BE2C (cell line): ENCODE measurements at regions not wholly inside any gene's neighbourhood (a gene's known extent, or its start where the extent isn't known, plus 50 kb on each side); places are given as distances from the start of the nearest gene placed in this dataset.
A peak's percentile ranks its signal among the peaks of the same experiment; 100 is the strongest.

ENCODE experiments used
- DNase-seq: peaks from one replicate; pipeline ENCODE4 v3.0.0-alpha.2; 2020
- H3K27me3 ChIP-seq: fragments of 250-450 bp; sonication (Bioruptor Pico); 2 replicates; pipeline ENCODE4 v1.5.1; 2020; ENCODE audit warnings: mild to moderate bottlenecking
- H3K36me3 ChIP-seq: fragments of 250-450 bp; sonication (Bioruptor Pico); 2 replicates; pipeline ENCODE4 v1.5.1; 2020; ENCODE audit warnings: mild to moderate bottlenecking
- H3K4me1 ChIP-seq: fragments of 250-450 bp; sonication (Bioruptor Pico); 2 replicates; pipeline ENCODE4 v1.5.1; 2020
- H3K4me3 ChIP-seq: 2 replicates; pipeline ENCODE4 v1.5.1; 2011; ENCODE audit warnings: low read depth, low read length
- H3K9me3 ChIP-seq: fragments of 250-450 bp; sonication (Bioruptor Pico); 2 replicates; pipeline ENCODE4 v1.5.1; 2020
- TF ChIP-seq, protein P1 (sequence below): IDR thresholded peaks from 2 replicates; pipeline ENCODE4 v1.5.1; 2012; ENCODE audit warnings: mild to moderate bottlenecking, low read depth, low read length

GRCh38 chr5:61613679-61614078 is 281.6 kb downstream of the ZSWIM6 start:
- TF ChIP-seq, protein P1, sequence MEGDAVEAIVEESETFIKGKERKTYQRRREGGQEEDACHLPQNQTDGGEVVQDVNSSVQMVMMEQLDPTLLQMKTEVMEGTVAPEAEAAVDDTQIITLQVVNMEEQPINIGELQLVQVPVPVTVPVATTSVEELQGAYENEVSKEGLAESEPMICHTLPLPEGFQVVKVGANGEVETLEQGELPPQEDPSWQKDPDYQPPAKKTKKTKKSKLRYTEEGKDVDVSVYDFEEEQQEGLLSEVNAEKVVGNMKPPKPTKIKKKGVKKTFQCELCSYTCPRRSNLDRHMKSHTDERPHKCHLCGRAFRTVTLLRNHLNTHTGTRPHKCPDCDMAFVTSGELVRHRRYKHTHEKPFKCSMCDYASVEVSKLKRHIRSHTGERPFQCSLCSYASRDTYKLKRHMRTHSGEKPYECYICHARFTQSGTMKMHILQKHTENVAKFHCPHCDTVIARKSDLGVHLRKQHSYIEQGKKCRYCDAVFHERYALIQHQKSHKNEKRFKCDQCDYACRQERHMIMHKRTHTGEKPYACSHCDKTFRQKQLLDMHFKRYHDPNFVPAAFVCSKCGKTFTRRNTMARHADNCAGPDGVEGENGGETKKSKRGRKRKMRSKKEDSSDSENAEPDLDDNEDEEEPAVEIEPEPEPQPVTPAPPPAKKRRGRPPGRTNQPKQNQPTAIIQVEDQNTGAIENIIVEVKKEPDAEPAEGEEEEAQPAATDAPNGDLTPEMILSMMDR, result no peak
- H3K4me3 ChIP-seq, result no peak overlapping the region
- no peaks in the 10 kb centered on the region for H3K27me3 ChIP-seq
- H3K36me3 ChIP-seq, result no peaks in the 10 kb centered on the region
- peaks cover 7% of the 10 kb centered on the region for H3K4me1 ChIP-seq
- H3K9me3 ChIP-seq, result no peaks in the 10 kb centered on the region
- no peak for DNase-seq

DNA sequence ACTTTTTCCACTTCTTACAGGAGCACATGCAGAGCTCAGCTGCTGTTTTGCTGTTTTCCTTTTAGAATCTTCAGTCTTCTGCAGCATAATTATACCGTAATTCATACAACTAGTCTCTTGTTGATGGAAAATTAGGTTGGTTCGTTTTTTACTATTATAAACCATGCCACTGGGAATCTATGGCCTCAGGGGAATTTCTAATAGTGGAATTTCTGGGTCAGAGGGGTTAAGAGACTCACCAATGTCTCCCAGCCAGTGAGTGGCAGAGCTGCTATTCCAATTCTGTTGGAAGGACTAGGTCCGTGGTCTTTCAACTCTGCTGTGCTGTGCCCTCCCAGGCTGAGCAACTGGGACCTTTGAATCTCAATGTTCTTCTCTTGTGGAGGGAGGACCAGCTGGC is 282.5 kb downstream of the ZSWIM6 start:
- no peak for DNase-seq
- Histone ChIP-seq H3K4me1 (peaks cover 7% of the 10 kb centered on the region), H3K9me3 (no peaks in the 10 kb centered on the region), H3K27me3 (no peaks in the 10 kb centered on the region), H3K36me3 (no peaks in the 10 kb centered on the region), H3K4me3 (no peak overlapping the region)
- TF ChIP-seq, protein P1, result no peak

- Histone ChIP-seq H3K4me3 (no peak overlapping the region), H3K27me3 (no peaks in the 10 kb centered on the region), H3K4me1 (peaks cover 7% of the 10 kb centered on the region), H3K36me3 (no peaks in the 10 kb centered on the region), H3K9me3 (no peaks in the 10 kb centered on the region)
- peak; percentile 81 for DNase-seq
- TF ChIP-seq, protein P1, result no peak
These were observed 285.0 kb downstream of the ZSWIM6 start for GRCh38 chr5:61617039-61617438.

- H3K4me3 ChIP-seq, result no peak overlapping the region
- DNase-seq, result no peak
- no peaks in the 10 kb centered on the region for H3K27me3 ChIP-seq
- H3K36me3 ChIP-seq, result no peaks in the 10 kb centered on the region
- TF ChIP-seq, protein P1, result peak; percentile 22; the same call in 1 of the 2 replicates
- H3K4me1 ChIP-seq, result peaks cover 7% of the 10 kb centered on the region
- H3K9me3 ChIP-seq, result no peaks in the 10 kb centered on the region
These were observed 286.0 kb downstream of the ZSWIM6 start for GRCh38 chr5:61617995-61618525.

DNA sequence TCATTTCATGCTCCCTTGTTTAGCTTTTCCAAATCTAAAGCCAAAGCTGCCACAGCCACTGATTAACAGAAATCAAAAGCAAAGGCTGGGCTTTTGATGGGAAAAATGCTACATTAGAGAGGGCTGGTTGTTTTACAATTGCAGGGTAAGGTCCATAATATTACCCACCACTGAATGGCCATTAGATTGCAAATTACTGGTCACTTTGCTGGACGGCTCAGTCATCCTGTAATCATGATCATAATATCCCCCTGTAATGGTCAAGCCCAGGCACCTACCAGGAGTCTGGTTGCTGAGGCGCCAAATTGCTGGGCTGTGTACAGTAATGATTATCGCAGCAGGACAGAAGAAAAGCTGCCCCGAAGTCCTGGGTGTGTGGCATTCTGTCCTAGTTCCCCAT is 286.5 kb downstream of the ZSWIM6 start:
- peaks cover 7% of the 10 kb centered on the region for H3K4me1 ChIP-seq
- H3K9me3 ChIP-seq, result no peaks in the 10 kb centered on the region
- no peaks in the 10 kb centered on the region for H3K27me3 ChIP-seq
- no peak overlapping the region for H3K4me3 ChIP-seq
- no peaks in the 10 kb centered on the region for H3K36me3 ChIP-seq
- DNase-seq, result no peak
- TF ChIP-seq, protein P1, result no peak

DNA sequence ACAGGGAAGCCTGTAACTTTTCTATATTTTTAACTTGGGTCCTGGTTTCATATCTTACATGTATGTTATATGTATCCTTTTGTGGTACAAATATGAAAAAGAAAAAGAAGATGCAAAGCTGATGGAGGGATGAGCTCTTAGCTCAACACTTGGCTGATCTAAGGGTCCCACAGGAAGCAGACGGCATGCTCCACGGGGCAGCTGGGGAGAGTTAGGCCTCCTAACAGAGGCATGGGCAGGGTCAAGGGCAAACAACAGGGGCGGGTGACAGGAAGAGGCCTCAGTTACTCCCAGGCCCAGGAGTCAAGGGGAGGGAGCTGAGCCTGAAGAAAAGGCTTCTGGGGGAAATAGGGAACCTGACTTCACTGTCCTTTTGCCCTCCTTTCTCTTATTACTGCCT is 287.2 kb downstream of the ZSWIM6 start:
- Histone ChIP-seq H3K4me3 (no peak overlapping the region), H3K9me3 (no peaks in the 10 kb centered on the region), H3K4me1 (peaks cover 7% of the 10 kb centered on the region), H3K36me3 (no peaks in the 10 kb centered on the region), H3K27me3 (no peaks in the 10 kb centered on the region)
- no peak for DNase-seq
- TF ChIP-seq, protein P1, result no peak
